DND-41 (cell line): ENCODE measurements at regions not wholly inside any gene's neighbourhood (a gene's known extent, or its start where the extent isn't known, plus 50 kb on each side); places are given as distances from the start of the nearest gene placed in this dataset.

ENCODE experiments used
- ATAC-seq: fragments of 200-7000 bp; cut with Tn5 transposase; 3 replicates; pipeline ENCODE4 v1.9.1; 2021; ENCODE audit warnings: low read depth; ENCODE audit not compliant: insufficient read depth
- DNase-seq: peaks from one replicate; pipeline ENCODE4 v3.0.0-alpha.2; 2020
- H2AFZ ChIP-seq: 2 replicates; pipeline ENCODE4 v1.6.0; 2012; ENCODE audit warnings: low read depth, low read length
- H3K27ac ChIP-seq: 2 replicates; pipeline ENCODE4 v1.5.1; 2012; ENCODE audit warnings: low read length, inconsistent platforms
- H3K27me3 ChIP-seq: fragments of 200-600 bp; sonication (generic); 2 replicates; pipeline ENCODE4 v1.6.0; 2012; ENCODE audit warnings: low read length, mild to moderate bottlenecking, inconsistent platforms; ENCODE audit not compliant: insufficient read depth, poor library complexity
- H3K36me3 ChIP-seq: 2 replicates; pipeline ENCODE4 v1.5.1; 2012; ENCODE audit warnings: low read length, inconsistent platforms; ENCODE audit not compliant: insufficient read depth
- H3K4me1 ChIP-seq: 2 replicates; pipeline ENCODE4 v1.5.1; 2012; ENCODE audit warnings: mild to moderate bottlenecking, low read length; ENCODE audit not compliant: insufficient read depth
- H3K4me2 ChIP-seq: 2 replicates; pipeline ENCODE4 v1.6.0; 2012; ENCODE audit warnings: mild to moderate bottlenecking, moderate library complexity, low read length, inconsistent platforms; ENCODE audit not compliant: insufficient read depth
- H3K4me3 ChIP-seq, 2 experiments: fragments of 200-600 bp in 1 of 2; shearing (Covaris generic) in 1 of 2; 2 replicates each; pipeline ENCODE4 v1.5.1; 2012 to 2016; ENCODE audit warnings: inconsistent platforms in 2 of 2, low read length in 2 of 2, mild to moderate bottlenecking in 2 of 2, low read depth in 1 of 2, moderate library complexity in 1 of 2
- H3K79me2 ChIP-seq: 2 replicates; pipeline ENCODE4 v1.6.0; 2012; ENCODE audit warnings: low read length, inconsistent platforms; ENCODE audit not compliant: insufficient read depth
- H3K9ac ChIP-seq: 2 replicates; pipeline ENCODE4 v1.6.0; 2012; ENCODE audit warnings: low read depth, mild to moderate bottlenecking, inconsistent platforms, low read length, moderate library complexity
- H3K9me3 ChIP-seq: 2 replicates; pipeline ENCODE4 v1.5.1; 2012; ENCODE audit warnings: low read length, moderate library complexity, mild to moderate bottlenecking, inconsistent platforms; ENCODE audit not compliant: insufficient read depth, severe bottlenecking
- H4K20me1 ChIP-seq: 2 replicates; pipeline ENCODE4 v1.6.0; 2012; ENCODE audit warnings: low read length; ENCODE audit not compliant: insufficient read depth
- CTCF ChIP-seq: IDR thresholded peaks from 2 replicates; pipeline ENCODE4 v1.5.1; 2012; ENCODE audit warnings: borderline replicate concordance, low read length, moderate library complexity, mild to moderate bottlenecking; ENCODE audit not compliant: poor library complexity, severe bottlenecking; ENCODE audit errors: extremely low read depth
- EZH2 ChIP-seq: IDR thresholded peaks from 3 replicates; pipeline ENCODE4 v1.6.1; 2012; ENCODE audit warnings: borderline replicate concordance, low read depth, mild to moderate bottlenecking, moderate library complexity, low read length, inconsistent platforms; ENCODE audit not compliant: severe bottlenecking

- DNase-seq = no peak
- Histone ChIP-seq H3K27me3 (no peaks in the 10 kb centered on the region), H4K20me1 (no peaks in the 10 kb centered on the region), H3K4me2 (no peak overlapping the region), H3K9me3 (no peaks in the 10 kb centered on the region), H3K36me3 (no peaks in the 10 kb centered on the region), H3K4me1 (peaks cover 13% of the 10 kb centered on the region), H3K9ac (no peak overlapping the region), H3K27ac (no peak overlapping the region), H3K4me3 (no peak overlapping the region), H2AFZ (no peak overlapping the region), H3K79me2 (no peaks in the 10 kb centered on the region)
- no peak for ATAC-seq
- TF ChIP-seq CTCF = no peak
- no peak for TF ChIP-seq EZH2
Observed at GRCh38 chr4:136113921-136114320, 1418.4 kb downstream of the PCDH18 start.

GRCh38 chr4:136112116-136112515 is 1420.2 kb downstream of the PCDH18 start:
- no peak overlapping the region for H3K4me3 ChIP-seq
- H3K4me2 ChIP-seq = no peak overlapping the region
- ATAC-seq = no peak
- no peaks in the 10 kb centered on the region for H3K27me3 ChIP-seq
- no peaks in the 10 kb centered on the region for H4K20me1 ChIP-seq
- H3K9ac ChIP-seq = no peak overlapping the region
- no peaks in the 10 kb centered on the region for H3K36me3 ChIP-seq
- TF ChIP-seq CTCF (no peak), EZH2 (no peak)
- H3K4me1 ChIP-seq = peaks cover 13% of the 10 kb centered on the region
- H3K9me3 ChIP-seq = no peaks in the 10 kb centered on the region
- H3K79me2 ChIP-seq = no peaks in the 10 kb centered on the region
- no peak overlapping the region for H3K27ac ChIP-seq
- no peak overlapping the region for H2AFZ ChIP-seq
- DNase-seq = no peak

- Histone ChIP-seq H4K20me1 (no peaks in the 10 kb centered on the region), H3K79me2 (no peaks in the 10 kb centered on the region), H3K4me3 (no peak overlapping the region), H3K9me3 (no peaks in the 10 kb centered on the region), H3K9ac (no peak overlapping the region), H3K4me2 (no peak overlapping the region), H3K27ac (no peak overlapping the region), H3K36me3 (no peaks in the 10 kb centered on the region), H3K27me3 (no peaks in the 10 kb centered on the region), H2AFZ (no peak overlapping the region), H3K4me1 (peaks cover 4% of the 10 kb centered on the region; the same call in 1 of the 2 replicates)
- DNase-seq (no peak), ATAC-seq (no peak)
- TF ChIP-seq CTCF (no peak), EZH2 (no peak)
Observed at GRCh38 chr4:136106753-136107152, 1425.5 kb downstream of the PCDH18 start.

- no peak overlapping the region for H2AFZ ChIP-seq
- ATAC-seq (no peak), DNase-seq (no peak)
- H3K4me3 ChIP-seq = no peak overlapping the region
- TF ChIP-seq EZH2 (no peak), CTCF (no peak)
- H3K4me1 ChIP-seq = no peaks in the 10 kb centered on the region
- H3K4me2 ChIP-seq = no peak overlapping the region
- no peaks in the 10 kb centered on the region for H3K27me3 ChIP-seq
- no peaks in the 10 kb centered on the region for H3K36me3 ChIP-seq
- H3K9ac ChIP-seq = no peak overlapping the region
- no peaks in the 10 kb centered on the region for H3K79me2 ChIP-seq
- no peaks in the 10 kb centered on the region for H3K9me3 ChIP-seq
- no peaks in the 10 kb centered on the region for H4K20me1 ChIP-seq
- no peak overlapping the region for H3K27ac ChIP-seq
Observed at GRCh38 chr4:136103616-136104015, 1428.7 kb downstream of the PCDH18 start.
